PFSK-1 (cell line): ENCODE measurements at regions not wholly inside any gene's neighbourhood (a gene's known extent, or its start where the extent isn't known, plus 50 kb on each side); places are given as distances from the start of the nearest gene placed in this dataset.

ENCODE experiments used
- FOXP2 ChIP-seq: optimal IDR thresholded peaks from 2 replicates; pipeline ENCODE3; 2011; ENCODE audit warnings: borderline replicate concordance, control low read depth, inconsistent platforms; ENCODE audit not compliant: insufficient read depth; ENCODE audit errors: extremely low read length, extremely low read depth
- POLR2AphosphoS5 ChIP-seq: IDR thresholded peaks from 2 replicates; pipeline ENCODE4 v1.6.1; 2012; ENCODE audit warnings: low read depth, mild to moderate bottlenecking, control low read depth, low read length, moderate library complexity
- REST ChIP-seq, 2 experiments: IDR thresholded peaks; 2 replicates each; pipeline versions ENCODE4 v1.6.1 to v1.8.0; 2011 to 2012; ENCODE audit warnings: low read depth in 2 of 2, low read length in 2 of 2, control low read depth in 1 of 2, inconsistent platforms in 1 of 2, mild to moderate bottlenecking in 1 of 2, moderate library complexity in 1 of 2; ENCODE audit not compliant: insufficient read depth in 1 of 2
- SIN3A ChIP-seq: IDR thresholded peaks from 2 replicates; pipeline ENCODE4 v1.6.1; 2012; ENCODE audit warnings: mild to moderate bottlenecking, low read length, moderate library complexity, borderline replicate concordance; ENCODE audit not compliant: insufficient read depth
- TAF1 ChIP-seq: IDR thresholded peaks from 2 replicates; pipeline ENCODE4 v1.6.1; 2012; ENCODE audit warnings: low read length, control low read depth, borderline replicate concordance; ENCODE audit not compliant: insufficient read depth

GRCh38 chr9:129276486-129277230 lies 98.6 kb upstream of the IER5L start:
- TF ChIP-seq TAF1 (no peak), SIN3A (no peak), FOXP2 (no peak), REST (IDR thresholded peaks at IDR 0.05; ENCODE audit: insufficient read depth in 1 of 2, low read depth in 2 of 2, low read length in 2 of 2) (no peak), POLR2AphosphoS5 (no peak)

GRCh38 chr9:129275626-129276247 lies 97.7 kb upstream of the IER5L start:
- TF ChIP-seq POLR2AphosphoS5: no peak
- TF ChIP-seq REST (IDR thresholded peaks at IDR 0.05; ENCODE audit: insufficient read depth in 1 of 2, low read depth in 2 of 2, low read length in 2 of 2): no peak

- TF ChIP-seq FOXP2: no peak
- TF ChIP-seq POLR2AphosphoS5: no peak
- no peak for TF ChIP-seq TAF1
- no peak for TF ChIP-seq SIN3A
- no peak for TF ChIP-seq REST (IDR thresholded peaks at IDR 0.05; ENCODE audit: insufficient read depth in 1 of 2, low read depth in 2 of 2, low read length in 2 of 2)
These were observed 96.1 kb upstream of the IER5L start for GRCh38 chr9:129273941-129274684.

- no peak for TF ChIP-seq FOXP2
- TF ChIP-seq POLR2AphosphoS5: no peak
These were observed 95.3 kb upstream of the IER5L start for GRCh38 chr9:129273136-129273895.

GRCh38 chr9:129272348-129273025 lies 94.4 kb upstream of the IER5L start:
- TF ChIP-seq FOXP2 (no peak), TAF1 (no peak), SIN3A (no peak), REST (IDR thresholded peaks at IDR 0.05; ENCODE audit: insufficient read depth in 1 of 2, low read depth in 2 of 2, low read length in 2 of 2) (no peak), POLR2AphosphoS5 (no peak)
